ENCODE measurements at regions not wholly inside any gene's neighbourhood (a gene's known extent, or its start where the extent isn't known, plus 50 kb on each side); places are given as distances from the start of the nearest gene placed in this dataset.
"Not testable (repeated sequence)": the region's sequence is repeated elsewhere in the genome, so short reads cannot be mapped to it uniquely, and the experiment has no call there.

- intact Hi-C loops (cut with micrococcal nuclease; ENCODE audit: unreplicated experiment): no loop called here
- no peak for DNase-seq (ENCODE audit: low spot score)
- H3K36me3 ChIP-seq (ENCODE audit: insufficient read depth, low read length, poor library complexity, severe bottlenecking): no peaks in the 10 kb centered on the region
- no peaks in the 10 kb centered on the region for H3K4me1 ChIP-seq (ENCODE audit: insufficient read depth, low read length, poor library complexity, severe bottlenecking)
- no peak overlapping the region for H3K27ac ChIP-seq (ENCODE audit: low read depth, low read length, poor library complexity, severe bottlenecking)
- H3K4me3 ChIP-seq (ENCODE audit: low read depth, low read length, poor library complexity, severe bottlenecking): no peak overlapping the region
- POLR2A ChIA-PET (ENCODE audit: low non-redundant PET): no interaction called here
- TF ChIP-seq CTCF (conservative IDR thresholded peaks at IDR 0.05; ENCODE audit: low read depth, low read length) (no peak), EZH2 (IDR thresholded peaks at IDR 0.05; ENCODE audit: borderline replicate concordance, low read depth, low read length, poor library complexity, severe bottlenecking) (no peak)
- CTCF ChIA-PET: no interaction called here
- no TSS peak for BruUV-seq (replicated peaks)
- peaks cover 29% of the 10 kb centered on the region for H3K9me3 ChIP-seq (ENCODE audit: low read depth, low read length, poor library complexity, severe bottlenecking)
- no peaks in the 10 kb centered on the region for H3K27me3 ChIP-seq (replicated peaks; ENCODE audit: insufficient read depth, low read depth, low read length, poor library complexity)
Measured at GRCh38 chr19:28615546-28615916, 597.4 kb downstream of the UQCRFS1 start.

DNA sequence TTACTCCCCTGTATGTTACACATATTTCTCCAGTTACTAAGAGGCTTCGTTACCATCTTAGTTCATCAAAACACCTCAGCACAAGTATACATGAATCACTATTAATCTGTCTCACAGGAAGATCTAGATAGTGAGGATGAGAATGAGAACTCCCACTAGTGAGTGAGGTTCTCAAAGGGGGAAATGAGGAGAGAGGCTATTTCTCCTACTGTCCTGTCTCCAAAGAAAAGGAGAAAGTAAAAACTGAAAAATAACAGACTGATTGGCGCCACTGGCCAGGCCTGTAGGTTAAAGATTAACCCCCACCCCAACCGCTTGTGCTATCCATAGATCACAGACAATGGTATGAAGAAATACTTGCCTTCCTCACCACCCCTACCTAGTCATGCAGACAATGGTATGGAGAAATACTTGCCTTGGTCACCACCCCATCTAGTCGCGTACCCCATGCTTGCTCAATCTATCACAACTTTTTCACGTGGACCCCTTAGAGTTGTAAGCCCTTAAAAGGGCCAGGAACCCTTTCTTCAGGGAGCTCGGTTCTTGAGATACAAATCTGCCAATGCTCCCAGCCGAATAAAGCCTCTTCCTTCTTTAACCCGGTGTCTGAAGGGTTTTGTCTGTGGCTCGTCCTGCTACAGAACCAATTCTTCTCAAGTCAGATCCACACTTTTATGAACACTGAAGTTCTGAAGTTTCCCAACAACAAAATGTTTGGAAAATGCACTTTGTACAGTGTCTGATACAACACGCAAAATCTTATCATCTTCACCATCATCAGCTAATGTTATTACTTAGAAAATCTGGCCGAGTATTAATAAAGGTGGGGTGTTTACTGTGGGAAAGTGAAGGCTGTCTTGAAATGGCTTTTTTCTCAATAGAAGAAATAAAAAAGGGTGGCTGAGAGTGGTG lies 598.1 kb downstream of the UQCRFS1 start:
- no peak overlapping the region for H3K4me3 ChIP-seq (ENCODE audit: low read depth, low read length, poor library complexity, severe bottlenecking)
- CTCF ChIA-PET: no interaction called here
- TF ChIP-seq EZH2 (IDR thresholded peaks at IDR 0.05; ENCODE audit: borderline replicate concordance, low read depth, low read length, poor library complexity, severe bottlenecking) (no peak), CTCF (conservative IDR thresholded peaks at IDR 0.05; ENCODE audit: low read depth, low read length) (no peak)
- BruUV-seq (replicated peaks): no TSS peak
- H3K27me3 ChIP-seq (replicated peaks; ENCODE audit: insufficient read depth, low read depth, low read length, poor library complexity): no peaks in the 10 kb centered on the region
- intact Hi-C loops (cut with micrococcal nuclease; ENCODE audit: unreplicated experiment): no loop called here
- H3K36me3 ChIP-seq (ENCODE audit: insufficient read depth, low read length, poor library complexity, severe bottlenecking): no peaks in the 10 kb centered on the region
- H3K4me1 ChIP-seq (ENCODE audit: insufficient read depth, low read length, poor library complexity, severe bottlenecking): no peaks in the 10 kb centered on the region
- H3K9me3 ChIP-seq (ENCODE audit: low read depth, low read length, poor library complexity, severe bottlenecking): peaks cover 23% of the 10 kb centered on the region
- H3K27ac ChIP-seq (ENCODE audit: low read depth, low read length, poor library complexity, severe bottlenecking): no peak overlapping the region
- no peak for DNase-seq (ENCODE audit: low spot score)
- POLR2A ChIA-PET (ENCODE audit: low non-redundant PET): no interaction called here

- intact Hi-C loops (cut with micrococcal nuclease; ENCODE audit: unreplicated experiment): no loop called here
- peaks cover 23% of the 10 kb centered on the region for H3K9me3 ChIP-seq (ENCODE audit: low read depth, low read length, poor library complexity, severe bottlenecking)
- POLR2A ChIA-PET (ENCODE audit: low non-redundant PET): no interaction called here
- H3K4me1 ChIP-seq (ENCODE audit: insufficient read depth, low read length, poor library complexity, severe bottlenecking): no peaks in the 10 kb centered on the region
- TF ChIP-seq CTCF (conservative IDR thresholded peaks at IDR 0.05; ENCODE audit: low read depth, low read length) (no peak), EZH2 (IDR thresholded peaks at IDR 0.05; ENCODE audit: borderline replicate concordance, low read depth, low read length, poor library complexity, severe bottlenecking) (no peak)
- no TSS peak for BruUV-seq (replicated peaks)
- DNase-seq (ENCODE audit: low spot score): no peak
- H3K27me3 ChIP-seq (replicated peaks; ENCODE audit: insufficient read depth, low read depth, low read length, poor library complexity): no peaks in the 10 kb centered on the region
- H3K4me3 ChIP-seq (ENCODE audit: low read depth, low read length, poor library complexity, severe bottlenecking): no peak overlapping the region
- CTCF ChIA-PET: no interaction called here
- H3K27ac ChIP-seq (ENCODE audit: low read depth, low read length, poor library complexity, severe bottlenecking): no peak overlapping the region
- H3K36me3 ChIP-seq (ENCODE audit: insufficient read depth, low read length, poor library complexity, severe bottlenecking): no peaks in the 10 kb centered on the region
Measured at GRCh38 chr19:28612275-28612769, 600.6 kb downstream of the UQCRFS1 start.

DNA sequence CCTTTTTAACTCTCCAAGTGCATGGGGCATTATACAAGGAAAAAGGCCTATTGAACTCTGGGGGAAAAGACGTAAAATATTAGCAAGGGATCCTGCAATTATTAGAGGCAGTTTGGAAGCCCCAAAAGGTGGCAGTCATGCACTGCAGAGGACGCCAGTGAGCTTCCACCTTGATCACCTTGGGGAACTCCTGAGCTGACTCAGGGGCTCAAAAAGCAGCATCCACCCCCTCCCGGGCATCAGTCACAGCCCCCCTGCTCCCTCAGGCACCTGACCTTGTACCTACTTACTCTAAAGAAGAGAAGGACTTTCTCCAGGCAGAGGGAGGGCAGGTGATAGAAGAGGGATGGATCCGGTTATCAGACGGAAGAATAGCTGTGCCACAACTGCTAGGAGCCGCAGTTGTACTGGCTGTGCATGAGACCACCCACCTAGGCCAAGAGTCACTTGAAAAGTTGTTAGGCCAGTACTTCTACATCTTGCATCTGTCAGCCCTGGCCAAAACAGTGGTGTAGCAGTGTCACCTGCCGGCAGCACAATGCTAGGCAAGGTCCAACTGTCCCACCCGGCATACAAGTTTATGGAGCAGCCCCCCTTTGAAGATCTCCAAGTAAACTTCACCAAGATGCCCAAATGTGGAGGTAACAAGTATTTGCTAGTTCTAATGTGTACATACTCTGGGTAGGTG lies 601.6 kb downstream of the UQCRFS1 start:
- CTCF ChIA-PET; H3K27me3 ChIP-seq (replicated peaks; ENCODE audit: insufficient read depth, low read depth, low read length, poor library complexity); H3K4me1 ChIP-seq (ENCODE audit: insufficient read depth, low read length, poor library complexity, severe bottlenecking): not testable (repeated sequence)

More for the DNA sequence above, 601.6 kb downstream of the UQCRFS1 start:
- H3K36me3 ChIP-seq (ENCODE audit: insufficient read depth, low read length, poor library complexity, severe bottlenecking); intact Hi-C loops (cut with micrococcal nuclease; ENCODE audit: unreplicated experiment); BruUV-seq (replicated peaks); H3K27ac ChIP-seq (ENCODE audit: low read depth, low read length, poor library complexity, severe bottlenecking); H3K4me3 ChIP-seq (ENCODE audit: low read depth, low read length, poor library complexity, severe bottlenecking); DNase-seq (ENCODE audit: low spot score); POLR2A ChIA-PET (ENCODE audit: low non-redundant PET): not testable (repeated sequence)
- H3K9me3 ChIP-seq (ENCODE audit: low read depth, low read length, poor library complexity, severe bottlenecking): peaks cover 18% of the 10 kb centered on the region
